PFSK-1 (cell line): ENCODE measurements at regions not wholly inside any gene's neighbourhood (a gene's known extent, or its start where the extent isn't known, plus 50 kb on each side); places are given as distances from the start of the nearest gene placed in this dataset.

ENCODE experiments used
- POLR2AphosphoS5 ChIP-seq: IDR thresholded peaks from 2 replicates; pipeline ENCODE4 v1.6.1; 2012; ENCODE audit warnings: low read depth, mild to moderate bottlenecking, control low read depth, low read length, moderate library complexity
- SIN3A ChIP-seq: IDR thresholded peaks from 2 replicates; pipeline ENCODE4 v1.6.1; 2012; ENCODE audit warnings: mild to moderate bottlenecking, low read length, moderate library complexity, borderline replicate concordance; ENCODE audit not compliant: insufficient read depth
- TAF1 ChIP-seq: IDR thresholded peaks from 2 replicates; pipeline ENCODE4 v1.6.1; 2012; ENCODE audit warnings: low read length, control low read depth, borderline replicate concordance; ENCODE audit not compliant: insufficient read depth
- TF ChIP-seq, protein P1 (sequence below), 2 experiments: IDR thresholded peaks; 2 replicates each; pipeline versions ENCODE4 v1.6.1 to v1.8.0; 2011 to 2012; ENCODE audit warnings: low read depth in 2 of 2, low read length in 2 of 2, control low read depth in 1 of 2, inconsistent platforms in 1 of 2, mild to moderate bottlenecking in 1 of 2, moderate library complexity in 1 of 2; ENCODE audit not compliant: insufficient read depth in 1 of 2

DNA sequence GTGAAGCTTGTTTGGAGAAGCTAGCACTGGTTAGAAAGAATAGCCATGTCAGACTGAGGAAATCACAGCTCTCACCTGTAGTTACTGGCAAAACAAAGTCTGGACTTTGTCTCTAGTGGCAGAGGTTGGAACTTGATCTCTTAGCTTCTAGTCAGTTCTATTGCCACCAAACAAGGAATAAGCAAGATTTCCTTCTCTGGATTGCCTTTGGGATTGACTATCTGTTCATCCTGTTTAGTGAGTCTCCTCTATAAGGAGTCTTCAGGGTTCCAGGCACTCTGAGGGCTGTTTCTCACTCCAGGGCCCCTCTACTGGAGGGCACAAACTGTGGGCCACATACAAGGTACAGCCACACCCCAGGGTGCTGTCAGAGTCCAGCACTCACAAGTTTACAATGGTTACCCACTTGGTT, 426.6 kb upstream of the THBS1 start:
- TF ChIP-seq POLR2AphosphoS5, result no peak
- no peak for TF ChIP-seq SIN3A
- TF ChIP-seq TAF1, result no peak
- TF ChIP-seq, protein P1, sequence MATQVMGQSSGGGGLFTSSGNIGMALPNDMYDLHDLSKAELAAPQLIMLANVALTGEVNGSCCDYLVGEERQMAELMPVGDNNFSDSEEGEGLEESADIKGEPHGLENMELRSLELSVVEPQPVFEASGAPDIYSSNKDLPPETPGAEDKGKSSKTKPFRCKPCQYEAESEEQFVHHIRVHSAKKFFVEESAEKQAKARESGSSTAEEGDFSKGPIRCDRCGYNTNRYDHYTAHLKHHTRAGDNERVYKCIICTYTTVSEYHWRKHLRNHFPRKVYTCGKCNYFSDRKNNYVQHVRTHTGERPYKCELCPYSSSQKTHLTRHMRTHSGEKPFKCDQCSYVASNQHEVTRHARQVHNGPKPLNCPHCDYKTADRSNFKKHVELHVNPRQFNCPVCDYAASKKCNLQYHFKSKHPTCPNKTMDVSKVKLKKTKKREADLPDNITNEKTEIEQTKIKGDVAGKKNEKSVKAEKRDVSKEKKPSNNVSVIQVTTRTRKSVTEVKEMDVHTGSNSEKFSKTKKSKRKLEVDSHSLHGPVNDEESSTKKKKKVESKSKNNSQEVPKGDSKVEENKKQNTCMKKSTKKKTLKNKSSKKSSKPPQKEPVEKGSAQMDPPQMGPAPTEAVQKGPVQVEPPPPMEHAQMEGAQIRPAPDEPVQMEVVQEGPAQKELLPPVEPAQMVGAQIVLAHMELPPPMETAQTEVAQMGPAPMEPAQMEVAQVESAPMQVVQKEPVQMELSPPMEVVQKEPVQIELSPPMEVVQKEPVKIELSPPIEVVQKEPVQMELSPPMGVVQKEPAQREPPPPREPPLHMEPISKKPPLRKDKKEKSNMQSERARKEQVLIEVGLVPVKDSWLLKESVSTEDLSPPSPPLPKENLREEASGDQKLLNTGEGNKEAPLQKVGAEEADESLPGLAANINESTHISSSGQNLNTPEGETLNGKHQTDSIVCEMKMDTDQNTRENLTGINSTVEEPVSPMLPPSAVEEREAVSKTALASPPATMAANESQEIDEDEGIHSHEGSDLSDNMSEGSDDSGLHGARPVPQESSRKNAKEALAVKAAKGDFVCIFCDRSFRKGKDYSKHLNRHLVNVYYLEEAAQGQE (IDR thresholded peaks at IDR 0.05; ENCODE audit: insufficient read depth in 1 of 2, low read depth in 2 of 2, low read length in 2 of 2), result no peak
